HepG2 (cell line): ENCODE measurements at regions not wholly inside any gene's neighbourhood (a gene's known extent, or its start where the extent isn't known, plus 50 kb on each side); places are given as distances from the start of the nearest gene placed in this dataset.

ENCODE experiments used
- ATAC-seq: fragments of 200-7000 bp; cut with Tn5 transposase; 3 replicates; pipeline ENCODE4 v1.9.1; 2020; ENCODE audit warnings: mild to moderate bottlenecking, moderate library complexity
- BruUV-seq: library from RNA; stranded (reverse); fragments of 400-500 nt; replicated peaks from 2 replicates; lab custom pipeline; 2021; lab: Mats Ljungman, UMichigan
- CTCF ChIA-PET: fragments of 300-600 bp; formaldehyde crosslinking; extraction: SDS; loops from one replicate; lab custom pipeline; 2021; ENCODE audit warnings: low total read pairs, inconsistent platforms, low intra/inter-chr PET ratio; lab: Yijun Ruan, JAX
- POLR2A ChIA-PET: fragments of 350-600 bp; sonication (Branson Sonifier 250); formaldehyde crosslinking; loops from one replicate; lab custom pipeline; 2020; ENCODE audit warnings: antibody characterized with exemption, inconsistent platforms; lab: Yijun Ruan, JAX
- DNase-seq: peaks from one replicate; pipeline ENCODE4 v3.0.0-alpha.2; 2015; ENCODE audit warnings: low spot score
- FAIRE-seq: peaks from 3 replicates; lab custom pipeline; 2011; peaks lifted over from hg19 to GRCh38; lab: Jason Lieb, UNC
- H2AFZ ChIP-seq: one replicate; pipeline ENCODE4 v1.6.1; 2011; ENCODE audit warnings: low read length, inconsistent platforms
- H3K27ac ChIP-seq: fragments of 300-600 bp; 3 replicates; pipeline ENCODE4 v1.8.0; 2011; ENCODE audit warnings: mixed run types, mild to moderate bottlenecking, mixed read lengths, low read length, inconsistent platforms; ENCODE audit not compliant: insufficient read depth; ENCODE audit errors: extremely low read length
- H3K27me3 ChIP-seq, 2 experiments: fragments of 200-600 bp in 1 of 2; 2 replicates in 1 of 2; 3 replicates in 1 of 2; pipeline versions ENCODE4 v1.6.0 to v1.8.0; 2011; ENCODE audit warnings: low read length in 2 of 2, mild to moderate bottlenecking in 2 of 2, moderate library complexity in 2 of 2, inconsistent platforms in 1 of 2; ENCODE audit not compliant: insufficient read depth in 2 of 2, control insufficient read depth in 1 of 2
- H3K36me3 ChIP-seq, 2 experiments: fragments of 200-600 bp in 1 of 2; replicated peaks in 1 of 2; 2 replicates in 1 of 2; 3 replicates in 1 of 2; pipeline versions ENCODE4 v1.5.1 to v1.8.0; 2011; ENCODE audit warnings: low read length in 2 of 2, inconsistent platforms in 1 of 2; ENCODE audit not compliant: insufficient read depth in 2 of 2, control insufficient read depth in 1 of 2
- H3K4me1 ChIP-seq: 2 replicates; pipeline ENCODE4 v1.5.1; 2012; ENCODE audit warnings: low read length, inconsistent platforms; ENCODE audit not compliant: insufficient read depth
- H3K4me2 ChIP-seq: 2 replicates; pipeline ENCODE4 v1.6.0; 2011; ENCODE audit warnings: low read depth, low read length, inconsistent platforms
- H3K4me3 ChIP-seq, 3 experiments: fragments of 200-600 bp in 1 of 3; sonication (generic), shearing (Covaris generic) in 1 of 3; replicated peaks in 1 of 3; 2 replicates each; pipeline ENCODE4 v1.5.1; 2011 to 2016; ENCODE audit warnings: low read length in 3 of 3, inconsistent platforms in 2 of 3, low read depth in 2 of 3, mild to moderate bottlenecking in 2 of 3, control low read depth in 1 of 3, mixed read lengths in 1 of 3; ENCODE audit not compliant: insufficient read depth in 1 of 3
- H3K79me2 ChIP-seq: one replicate; pipeline ENCODE4 v1.6.1; 2011; ENCODE audit warnings: low read length, inconsistent platforms; ENCODE audit not compliant: insufficient read depth
- H3K9ac ChIP-seq: 2 replicates; pipeline ENCODE4 v1.6.0; 2011; ENCODE audit warnings: mild to moderate bottlenecking, low read depth, low read length, inconsistent platforms; ENCODE audit not compliant: insufficient read depth
- H3K9me3 ChIP-seq: 2 replicates; pipeline ENCODE4 v1.5.1; 2012; ENCODE audit warnings: mild to moderate bottlenecking, low read length
- H4K20me1 ChIP-seq: 2 replicates; pipeline ENCODE4 v1.6.0; 2011; ENCODE audit warnings: inconsistent platforms, mild to moderate bottlenecking, low read length, moderate library complexity; ENCODE audit not compliant: insufficient read depth
- CCAR2 ChIP-seq: fragments of 200-400 bp; formaldehyde crosslinking; optimal IDR thresholded peaks from 2 replicates; pipeline ENCODE3; 2018; ENCODE audit warnings: low read depth, mild to moderate bottlenecking, low read length, moderate library complexity
- FOXK2 ChIP-seq: fragments of 450-650 bp; IDR thresholded peaks from 2 replicates; pipeline ENCODE4 v1.6.1; 2016
- HDAC6 ChIP-seq: fragments of 200-600 bp; sonication (generic); IDR thresholded peaks from 2 replicates; pipeline ENCODE4 v1.7.0; 2017; ENCODE audit warnings: mild to moderate bottlenecking, antibody characterized with exemption, low read length, low read depth
- MIER3 ChIP-seq: IDR thresholded peaks from 2 replicates; pipeline ENCODE4 v1.6.1; 2016; ENCODE audit warnings: missing compliant biosample characterization, borderline replicate concordance
- NFE2L1 ChIP-seq: sonication (generic); formaldehyde crosslinking; IDR thresholded peaks from 2 replicates; pipeline ENCODE4 v1.4.0; 2020; ENCODE audit warnings: missing genetic modification reagents, mild to moderate bottlenecking, borderline replicate concordance
- NFE2L2 ChIP-seq: fragments of 150-350 bp; IDR thresholded peaks from 2 replicates; pipeline ENCODE4 v1.6.1; 2014; ENCODE audit warnings: low read length
- POLR2AphosphoS5 ChIP-seq: IDR thresholded peaks from 2 replicates; pipeline ENCODE4 v1.6.1; 2012; ENCODE audit warnings: low read depth, low read length
- RBFOX2 ChIP-seq: fragments of 200-400 bp; formaldehyde crosslinking; IDR thresholded peaks from 2 replicates; pipeline ENCODE4 v1.6.1; 2017; ENCODE audit warnings: low read depth, mild to moderate bottlenecking, low read length
- ZEB1 ChIP-seq: IDR thresholded peaks from 2 replicates; pipeline ENCODE4 v1.6.1; 2012; ENCODE audit warnings: mild to moderate bottlenecking, low read depth, inconsistent platforms; ENCODE audit not compliant: insufficient replicate concordance
- ZNF124 ChIP-seq: sonication (generic); formaldehyde crosslinking; IDR thresholded peaks from 2 replicates; pipeline ENCODE4 v1.4.0; 2020; ENCODE audit warnings: missing genetic modification reagents
- ZNF317 ChIP-seq: sonication (generic); formaldehyde crosslinking; IDR thresholded peaks from 2 replicates; pipeline ENCODE4 v1.5.0; 2020; ENCODE audit warnings: mild to moderate bottlenecking, missing genetic modification reagents
- ZNF530 ChIP-seq: sonication (generic); formaldehyde crosslinking; IDR thresholded peaks from 2 replicates; pipeline ENCODE4 v1.5.0; 2020; ENCODE audit warnings: low read depth, mild to moderate bottlenecking, missing genetic modification reagents
- ZNF766 ChIP-seq: sonication (generic); formaldehyde crosslinking; IDR thresholded peaks from 2 replicates; pipeline ENCODE4 v1.5.0; 2020; ENCODE audit warnings: missing genetic modification reagents, borderline replicate concordance
- ZSCAN20 ChIP-seq: sonication (generic); formaldehyde crosslinking; IDR thresholded peaks from 2 replicates; pipeline ENCODE4 v1.4.0; 2020; ENCODE audit warnings: missing genetic modification reagents, mild to moderate bottlenecking, borderline replicate concordance
- WGBS: methylation state at CpG from one replicate; pipeline ENCODE4 v1.1.6; 2017; ENCODE audit warnings: low lambda C conversion rate; 5-methylcytosine and 5-hydroxymethylcytosine counted together
- in situ Hi-C: cut with HindIII; loops from 2 replicates; pipeline ENCODE4 v1.10.0; 2017; ENCODE audit warnings: low pct_unique_long_range_greater_than_20kb; ENCODE audit not compliant: extremely low pct_ligation_motif_present
- intact Hi-C: fragments of 100-400 bp; cut with micrococcal nuclease; formaldehyde crosslinking; loops from one replicate; pipeline ENCODE4 v1.10.0; 2022; ENCODE audit not compliant: unreplicated experiment
- TF ChIP-seq, protein P1 (sequence below): IDR thresholded peaks from 2 replicates; pipeline ENCODE4 v1.6.1; 2012; ENCODE audit warnings: inconsistent platforms
- TF ChIP-seq, protein P2 (sequence below): sonication (generic); formaldehyde crosslinking; conservative IDR thresholded peaks from 2 replicates; pipeline ENCODE4 v1.8.1; 2023; ENCODE audit warnings: missing genetic modification reagents
- TF ChIP-seq, protein P3 (sequence below): sonication (generic); formaldehyde crosslinking; conservative IDR thresholded peaks from 2 replicates; pipeline ENCODE4 v1.4.0; 2020; ENCODE audit warnings: missing genetic modification reagents
- TF ChIP-seq, protein P4 (sequence below): IDR thresholded peaks from 2 replicates; pipeline ENCODE4 v1.6.1; 2016; ENCODE audit warnings: mild to moderate bottlenecking
- TF ChIP-seq, protein P5 (sequence below): sonication (generic); formaldehyde crosslinking; conservative IDR thresholded peaks from 2 replicates; pipeline ENCODE4 v1.4.0; 2020; ENCODE audit warnings: missing genetic modification reagents

DNA sequence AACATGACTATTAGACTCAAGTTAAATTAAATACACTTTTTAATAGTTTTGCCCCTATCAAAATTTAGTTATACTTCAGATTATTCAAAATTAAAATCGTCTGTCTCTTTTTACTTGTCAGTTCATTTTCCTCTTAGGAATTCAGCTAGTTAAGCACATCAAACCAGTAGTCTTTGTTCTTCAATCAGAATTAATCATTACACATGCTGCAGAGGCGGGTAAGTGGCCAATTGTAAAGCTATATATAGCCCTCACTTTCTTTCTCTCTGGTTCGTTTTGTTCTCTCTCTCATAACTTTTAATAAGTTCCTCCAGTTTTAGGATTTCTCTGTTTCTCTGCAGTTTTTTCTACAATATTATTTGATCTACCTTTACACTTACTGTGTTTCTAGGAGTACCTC lies 359.1 kb upstream of the PABPC4L start (continued):
- TF ChIP-seq, protein P1, sequence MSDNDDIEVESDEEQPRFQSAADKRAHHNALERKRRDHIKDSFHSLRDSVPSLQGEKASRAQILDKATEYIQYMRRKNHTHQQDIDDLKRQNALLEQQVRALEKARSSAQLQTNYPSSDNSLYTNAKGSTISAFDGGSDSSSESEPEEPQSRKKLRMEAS, result no peak

DNA sequence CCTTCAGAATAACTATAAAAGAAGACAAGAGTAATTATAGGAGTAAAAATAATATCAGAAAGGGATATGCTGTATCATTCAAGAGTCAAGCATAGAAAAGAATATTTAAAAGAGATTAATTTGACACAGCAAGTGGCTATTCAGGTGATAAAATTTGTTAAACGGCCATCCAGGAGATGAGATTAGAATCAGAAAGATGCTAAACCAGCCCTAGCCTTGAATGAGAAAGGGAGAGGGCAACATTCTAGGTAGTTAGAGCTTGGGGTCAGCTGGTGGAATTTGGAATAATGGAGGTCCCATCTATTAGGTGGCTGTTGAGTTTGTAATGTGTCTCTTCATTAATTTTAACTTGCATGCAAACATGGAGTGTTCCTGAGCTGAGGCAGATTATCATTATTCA lies 350.5 kb upstream of the PABPC4L start:
- intact Hi-C loops, result no loop called here
- FAIRE-seq (no peak), ATAC-seq (no peak), DNase-seq (no peak)
- Histone ChIP-seq H2AFZ (no peak overlapping the region), H4K20me1 (no peaks in the 10 kb centered on the region), H3K9ac (no peak overlapping the region), H3K4me2 (no peak overlapping the region), H3K9me3 (no peaks in the 10 kb centered on the region), H3K27ac (no peak overlapping the region), H3K4me3 (no peak overlapping the region), H3K27me3 (no peaks in the 10 kb centered on the region), H3K36me3 (no peaks in the 10 kb centered on the region), H3K4me1 (no peaks in the 10 kb centered on the region)
- 0% methylated on average over 1 of the region's 1 CpG for WGBS
- TF ChIP-seq ZNF530 (CRISPR knock-in tag) (no peak), CCAR2 (no peak), POLR2AphosphoS5 (no peak), RBFOX2 (no peak), NFE2L2 (no peak), ZNF124 (CRISPR knock-in tag) (no peak), MIER3 (CRISPR knock-in tag) (no peak), NFE2L1 (CRISPR knock-in tag) (no peak), ZNF317 (CRISPR knock-in tag) (no peak), HDAC6 (no peak), FOXK2 (no peak), ZNF766 (no peak), ZSCAN20 (no peak), ZEB1 (no peak)
- TF ChIP-seq, protein P2, sequence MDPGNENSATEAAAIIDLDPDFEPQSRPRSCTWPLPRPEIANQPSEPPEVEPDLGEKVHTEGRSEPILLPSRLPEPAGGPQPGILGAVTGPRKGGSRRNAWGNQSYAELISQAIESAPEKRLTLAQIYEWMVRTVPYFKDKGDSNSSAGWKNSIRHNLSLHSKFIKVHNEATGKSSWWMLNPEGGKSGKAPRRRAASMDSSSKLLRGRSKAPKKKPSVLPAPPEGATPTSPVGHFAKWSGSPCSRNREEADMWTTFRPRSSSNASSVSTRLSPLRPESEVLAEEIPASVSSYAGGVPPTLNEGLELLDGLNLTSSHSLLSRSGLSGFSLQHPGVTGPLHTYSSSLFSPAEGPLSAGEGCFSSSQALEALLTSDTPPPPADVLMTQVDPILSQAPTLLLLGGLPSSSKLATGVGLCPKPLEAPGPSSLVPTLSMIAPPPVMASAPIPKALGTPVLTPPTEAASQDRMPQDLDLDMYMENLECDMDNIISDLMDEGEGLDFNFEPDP (CRISPR knock-in tag), result no peak
- TF ChIP-seq, protein P3, sequence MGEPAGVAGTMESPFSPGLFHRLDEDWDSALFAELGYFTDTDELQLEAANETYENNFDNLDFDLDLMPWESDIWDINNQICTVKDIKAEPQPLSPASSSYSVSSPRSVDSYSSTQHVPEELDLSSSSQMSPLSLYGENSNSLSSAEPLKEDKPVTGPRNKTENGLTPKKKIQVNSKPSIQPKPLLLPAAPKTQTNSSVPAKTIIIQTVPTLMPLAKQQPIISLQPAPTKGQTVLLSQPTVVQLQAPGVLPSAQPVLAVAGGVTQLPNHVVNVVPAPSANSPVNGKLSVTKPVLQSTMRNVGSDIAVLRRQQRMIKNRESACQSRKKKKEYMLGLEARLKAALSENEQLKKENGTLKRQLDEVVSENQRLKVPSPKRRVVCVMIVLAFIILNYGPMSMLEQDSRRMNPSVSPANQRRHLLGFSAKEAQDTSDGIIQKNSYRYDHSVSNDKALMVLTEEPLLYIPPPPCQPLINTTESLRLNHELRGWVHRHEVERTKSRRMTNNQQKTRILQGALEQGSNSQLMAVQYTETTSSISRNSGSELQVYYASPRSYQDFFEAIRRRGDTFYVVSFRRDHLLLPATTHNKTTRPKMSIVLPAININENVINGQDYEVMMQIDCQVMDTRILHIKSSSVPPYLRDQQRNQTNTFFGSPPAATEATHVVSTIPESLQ (CRISPR knock-in tag), result no peak
- TF ChIP-seq, protein P4, sequence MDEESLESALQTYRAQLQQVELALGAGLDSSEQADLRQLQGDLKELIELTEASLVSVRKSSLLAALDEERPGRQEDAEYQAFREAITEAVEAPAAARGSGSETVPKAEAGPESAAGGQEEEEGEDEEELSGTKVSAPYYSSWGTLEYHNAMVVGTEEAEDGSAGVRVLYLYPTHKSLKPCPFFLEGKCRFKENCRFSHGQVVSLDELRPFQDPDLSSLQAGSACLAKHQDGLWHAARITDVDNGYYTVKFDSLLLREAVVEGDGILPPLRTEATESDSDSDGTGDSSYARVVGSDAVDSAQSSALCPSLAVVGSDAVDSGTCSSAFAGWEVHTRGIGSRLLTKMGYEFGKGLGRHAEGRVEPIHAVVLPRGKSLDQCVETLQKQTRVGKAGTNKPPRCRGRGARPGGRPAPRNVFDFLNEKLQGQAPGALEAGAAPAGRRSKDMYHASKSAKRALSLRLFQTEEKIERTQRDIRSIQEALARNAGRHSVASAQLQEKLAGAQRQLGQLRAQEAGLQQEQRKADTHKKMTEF, result no peak
- TF ChIP-seq, protein P5, sequence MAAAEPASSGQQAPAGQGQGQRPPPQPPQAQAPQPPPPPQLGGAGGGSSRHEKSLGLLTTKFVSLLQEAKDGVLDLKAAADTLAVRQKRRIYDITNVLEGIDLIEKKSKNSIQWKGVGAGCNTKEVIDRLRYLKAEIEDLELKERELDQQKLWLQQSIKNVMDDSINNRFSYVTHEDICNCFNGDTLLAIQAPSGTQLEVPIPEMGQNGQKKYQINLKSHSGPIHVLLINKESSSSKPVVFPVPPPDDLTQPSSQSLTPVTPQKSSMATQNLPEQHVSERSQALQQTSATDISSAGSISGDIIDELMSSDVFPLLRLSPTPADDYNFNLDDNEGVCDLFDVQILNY, result no peak
- TF ChIP-seq, all 625 proteins: peak for 0
- no TSS peak for BruUV-seq
- in situ Hi-C loops, result no loop called here
- no peaks in the 10 kb centered on the region for H3K79me2 ChIP-seq
- ChIA-PET CTCF (no interaction called here), POLR2A (no interaction called here)
